Stimulated activated memory B cell treated with anti-CD40 and anti-IgM and Interleukin-4, amounts not matched to agents 10 μg/mL and 1 μg/mL and 100 μg/mL, for 72 hours (primary cell): ENCODE measurements at regions not wholly inside any gene's neighbourhood (a gene's known extent, or its start where the extent isn't known, plus 50 kb on each side); places are given as distances from the start of the nearest gene placed in this dataset.

ENCODE experiments used
- ATAC-seq: fragments of 150-1000 bp; cut with Tn5 transposase; 2 replicates; pipeline ENCODE4 v1.10.0; 2021
- H3K27ac Mint-ChIP-seq: one replicate; pipeline ENCODE4 v1.8.0; 2022; ENCODE audit warnings: mild to moderate bottlenecking, mixed read lengths
- H3K27me3 Mint-ChIP-seq: one replicate; pipeline ENCODE4 v1.8.0; 2022; ENCODE audit warnings: mixed read lengths
- H3K36me3 Mint-ChIP-seq: one replicate; pipeline ENCODE4 v1.8.0; 2022; ENCODE audit warnings: mixed read lengths
- H3K4me1 Mint-ChIP-seq: one replicate; pipeline ENCODE4 v1.8.0; 2022; ENCODE audit warnings: mixed read lengths
- H3K4me3 Mint-ChIP-seq: one replicate; pipeline ENCODE4 v1.8.0; 2022; ENCODE audit warnings: mild to moderate bottlenecking, moderate library complexity, mixed read lengths
- H3K9me3 Mint-ChIP-seq: one replicate; pipeline ENCODE4 v1.8.0; 2022; ENCODE audit warnings: mixed read lengths

DNA sequence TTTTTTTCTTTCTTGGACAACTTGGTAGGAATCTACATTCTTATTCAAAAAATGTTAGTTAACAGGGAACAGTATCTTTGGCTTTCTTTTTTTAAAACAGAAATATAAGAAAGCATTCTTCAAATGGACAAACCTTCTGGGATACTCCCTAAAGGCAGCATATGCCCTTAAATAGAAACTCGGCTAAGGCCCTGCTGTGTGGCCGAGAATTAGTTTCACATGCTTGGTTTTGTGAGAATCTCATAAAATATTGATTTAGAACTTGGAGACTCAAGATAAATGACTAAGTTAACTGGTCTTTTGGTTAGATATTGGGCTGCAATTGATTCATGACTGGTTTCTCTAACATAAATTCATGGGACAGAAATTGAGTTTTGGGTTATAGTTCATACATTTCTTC, 359.9 kb upstream of the XYLT1 start:
- ATAC-seq, result no peak

GRCh38 chr16:17829811-17830210, 359.1 kb upstream of the XYLT1 start:
- Mint-ChIP-seq H3K27me3 (no peaks in the 10 kb centered on the region), H3K27ac (no peak overlapping the region), H3K4me3 (no peak overlapping the region), H3K4me1 (no peaks in the 10 kb centered on the region), H3K36me3 (no peaks in the 10 kb centered on the region), H3K9me3 (no peaks in the 10 kb centered on the region)
- no peak for ATAC-seq

More for the DNA sequence above, 359.9 kb upstream of the XYLT1 start:
- Mint-ChIP-seq H3K27ac (no peak overlapping the region), H3K4me3 (no peak overlapping the region), H3K27me3 (no peaks in the 10 kb centered on the region), H3K9me3 (no peaks in the 10 kb centered on the region), H3K4me1 (no peaks in the 10 kb centered on the region), H3K36me3 (no peaks in the 10 kb centered on the region)

- Mint-ChIP-seq H3K4me3 (no peak overlapping the region), H3K27me3 (peaks cover 2% of the 10 kb centered on the region), H3K27ac (no peak overlapping the region), H3K4me1 (no peaks in the 10 kb centered on the region), H3K36me3 (no peaks in the 10 kb centered on the region), H3K9me3 (no peaks in the 10 kb centered on the region)
- no peak for ATAC-seq
These were observed 357.3 kb upstream of the XYLT1 start for GRCh38 chr16:17828012-17828411.

DNA sequence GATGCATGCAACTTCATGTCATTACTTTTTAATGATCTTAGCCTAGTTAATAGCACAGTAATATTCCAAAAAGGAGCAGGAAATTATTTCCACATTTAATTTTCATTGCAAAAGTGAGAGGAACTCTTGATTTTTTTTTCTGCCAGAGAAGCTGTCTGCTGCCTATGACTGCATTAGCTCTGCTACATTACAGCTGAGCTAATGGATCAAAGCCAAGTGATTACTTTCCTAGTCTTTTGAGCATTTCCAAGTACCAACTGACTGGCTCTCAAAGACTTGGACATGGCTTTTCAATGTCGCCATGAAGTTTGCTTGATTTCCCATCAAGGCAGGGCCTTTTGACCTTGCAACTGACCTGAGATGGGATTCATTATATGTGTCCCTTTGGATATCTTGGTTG, 356.6 kb upstream of the XYLT1 start:
- H3K9me3 Mint-ChIP-seq, result no peaks in the 10 kb centered on the region
- no peak overlapping the region for H3K27ac Mint-ChIP-seq
- ATAC-seq, result no peak
- H3K27me3 Mint-ChIP-seq, result peaks cover 7% of the 10 kb centered on the region
- no peaks in the 10 kb centered on the region for H3K4me1 Mint-ChIP-seq
- H3K36me3 Mint-ChIP-seq, result no peaks in the 10 kb centered on the region
- H3K4me3 Mint-ChIP-seq, result no peak overlapping the region

DNA sequence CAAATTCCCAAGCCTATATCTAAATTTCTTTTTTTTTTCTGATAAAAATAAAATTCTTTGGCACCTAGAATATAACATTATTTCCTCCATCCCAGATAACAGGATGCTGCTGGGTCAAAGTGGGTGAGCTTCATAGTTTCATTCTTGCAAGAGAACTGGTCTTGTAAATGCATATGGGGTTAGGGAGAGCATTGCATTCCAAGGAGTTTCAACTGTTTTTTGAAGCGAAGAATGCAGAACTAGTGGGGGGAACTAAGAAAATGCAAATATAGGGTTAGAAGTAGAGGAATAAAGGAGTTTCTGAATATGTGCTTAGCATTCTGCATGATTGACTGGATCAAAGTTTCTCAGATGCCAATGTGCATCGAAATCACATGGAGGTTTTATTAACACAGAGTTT, 347.2 kb upstream of the XYLT1 start:
- H3K4me3 Mint-ChIP-seq, result no peak overlapping the region
- peaks cover 13% of the 10 kb centered on the region for H3K9me3 Mint-ChIP-seq
- no peak for ATAC-seq
- H3K27ac Mint-ChIP-seq, result no peak overlapping the region
- peaks cover 4% of the 10 kb centered on the region for H3K27me3 Mint-ChIP-seq
- H3K4me1 Mint-ChIP-seq, result no peaks in the 10 kb centered on the region
- no peaks in the 10 kb centered on the region for H3K36me3 Mint-ChIP-seq

DNA sequence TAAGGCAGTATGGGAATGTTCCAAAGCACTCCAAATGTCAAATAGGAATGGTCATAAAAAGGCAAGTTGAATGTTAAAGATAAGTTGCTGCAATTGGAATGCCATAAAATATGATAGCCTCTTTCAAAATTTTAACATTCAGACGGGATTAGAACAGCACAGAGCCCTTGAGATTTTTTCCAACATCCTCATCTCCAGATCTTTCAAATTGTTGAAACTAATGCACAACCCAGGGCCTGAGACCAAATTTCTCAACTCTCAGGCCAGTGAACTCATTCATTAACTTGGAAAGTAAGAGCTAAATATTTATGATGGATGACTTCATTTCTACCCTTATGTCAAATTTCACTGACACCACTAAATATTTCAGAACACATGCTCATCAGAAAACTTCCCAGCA, 346.5 kb upstream of the XYLT1 start:
- peaks cover 13% of the 10 kb centered on the region for H3K9me3 Mint-ChIP-seq
- no peak overlapping the region for H3K27ac Mint-ChIP-seq

DNA sequence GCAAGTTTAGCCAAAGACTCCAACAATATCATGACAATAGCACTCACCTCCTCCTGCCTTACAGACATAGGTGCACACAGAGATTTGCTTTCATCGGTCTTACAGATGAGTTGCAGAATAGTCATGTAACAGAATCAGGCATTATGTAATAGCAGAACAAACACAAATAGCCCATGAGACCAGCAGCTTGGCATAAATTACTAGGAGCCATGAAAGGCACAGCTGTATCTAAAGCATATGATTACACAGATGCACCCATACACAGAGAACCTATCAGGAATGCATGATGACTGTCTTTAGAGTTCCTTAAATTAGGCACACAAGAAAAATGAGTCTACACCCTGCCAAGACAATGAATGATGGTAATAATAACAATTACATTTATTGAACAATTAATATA, 342.0 kb upstream of the XYLT1 start:
- peaks cover 4% of the 10 kb centered on the region for H3K27me3 Mint-ChIP-seq
- H3K4me1 Mint-ChIP-seq, result no peaks in the 10 kb centered on the region
- no peaks in the 10 kb centered on the region for H3K36me3 Mint-ChIP-seq
- H3K27ac Mint-ChIP-seq, result no peak overlapping the region
- peaks cover 17% of the 10 kb centered on the region for H3K9me3 Mint-ChIP-seq
- no peak for ATAC-seq
- no peak overlapping the region for H3K4me3 Mint-ChIP-seq

More for the DNA sequence above, 346.5 kb upstream of the XYLT1 start:
- Mint-ChIP-seq H3K4me1 (no peaks in the 10 kb centered on the region), H3K36me3 (no peaks in the 10 kb centered on the region), H3K4me3 (no peak overlapping the region), H3K27me3 (no peaks in the 10 kb centered on the region)
- ATAC-seq, result no peak

DNA sequence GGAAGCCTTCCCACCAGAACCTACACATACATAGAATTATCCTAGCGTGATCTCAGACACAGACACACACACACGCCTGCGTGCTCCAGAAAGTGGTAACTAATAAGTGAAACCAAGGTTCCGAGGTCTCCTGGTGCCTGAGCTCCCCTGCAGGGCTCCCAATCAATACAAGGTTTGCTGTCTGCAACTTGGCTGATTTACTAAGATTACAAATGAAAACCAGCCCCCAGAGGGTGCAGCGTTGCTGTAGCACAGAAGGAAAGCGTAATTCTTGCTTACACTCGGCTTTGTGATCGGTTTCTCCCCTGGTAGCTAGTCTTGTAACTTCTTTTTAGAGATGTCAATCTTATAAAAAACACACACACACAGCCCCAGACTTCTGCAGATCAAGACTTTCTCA, 334.1 kb upstream of the XYLT1 start:
- H3K9me3 Mint-ChIP-seq, result no peaks in the 10 kb centered on the region
- H3K36me3 Mint-ChIP-seq, result no peaks in the 10 kb centered on the region

DNA sequence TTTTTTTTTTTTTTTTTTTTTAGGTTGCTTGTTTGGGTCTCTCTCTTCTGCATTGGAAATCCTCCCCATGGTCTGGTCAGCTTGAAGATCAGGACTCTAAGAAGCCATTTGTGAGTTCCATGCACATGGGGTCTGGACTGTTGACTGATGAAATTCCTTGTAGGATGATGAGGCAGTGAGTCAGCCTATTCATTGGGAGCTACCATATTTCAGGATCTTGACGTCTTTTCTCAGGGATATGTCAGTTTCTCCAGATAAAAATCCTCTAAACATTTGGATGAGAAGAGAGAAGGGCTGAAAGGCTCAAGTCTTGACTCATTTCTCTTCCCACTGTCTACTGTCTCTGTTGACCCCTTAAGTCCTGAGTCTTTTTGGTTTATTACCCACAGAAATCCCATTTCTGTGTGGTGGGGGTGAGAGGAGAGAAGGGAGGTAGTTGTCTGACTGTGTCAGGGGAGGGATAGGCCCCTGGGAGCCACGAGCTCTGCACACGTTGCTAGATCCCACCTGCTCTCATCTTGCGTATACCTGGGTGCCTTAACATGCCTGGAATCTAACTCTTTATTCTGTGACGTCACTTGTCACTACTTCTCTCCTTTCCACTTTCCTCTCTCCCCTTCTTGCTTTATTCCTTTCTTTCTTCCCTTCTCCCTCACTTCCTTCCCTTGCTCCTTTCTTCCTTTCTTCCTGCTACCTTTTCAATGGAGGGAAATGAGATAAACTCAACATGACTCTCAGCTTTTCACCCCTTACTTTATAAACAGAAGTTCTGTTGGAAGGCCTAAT, 333.1 kb upstream of the XYLT1 start:
- H3K27ac Mint-ChIP-seq, result no peak overlapping the region
- no peaks in the 10 kb centered on the region for H3K4me1 Mint-ChIP-seq
- ATAC-seq, result no peak
- H3K27me3 Mint-ChIP-seq, result peaks cover 34% of the 10 kb centered on the region
- no peak overlapping the region for H3K4me3 Mint-ChIP-seq
- no peaks in the 10 kb centered on the region for H3K9me3 Mint-ChIP-seq
- no peaks in the 10 kb centered on the region for H3K36me3 Mint-ChIP-seq

More for the DNA sequence above, 334.1 kb upstream of the XYLT1 start:
- ATAC-seq, result no peak
- no peak overlapping the region for H3K4me3 Mint-ChIP-seq
- H3K4me1 Mint-ChIP-seq, result no peaks in the 10 kb centered on the region
- peaks cover 34% of the 10 kb centered on the region for H3K27me3 Mint-ChIP-seq
- no peak overlapping the region for H3K27ac Mint-ChIP-seq

DNA sequence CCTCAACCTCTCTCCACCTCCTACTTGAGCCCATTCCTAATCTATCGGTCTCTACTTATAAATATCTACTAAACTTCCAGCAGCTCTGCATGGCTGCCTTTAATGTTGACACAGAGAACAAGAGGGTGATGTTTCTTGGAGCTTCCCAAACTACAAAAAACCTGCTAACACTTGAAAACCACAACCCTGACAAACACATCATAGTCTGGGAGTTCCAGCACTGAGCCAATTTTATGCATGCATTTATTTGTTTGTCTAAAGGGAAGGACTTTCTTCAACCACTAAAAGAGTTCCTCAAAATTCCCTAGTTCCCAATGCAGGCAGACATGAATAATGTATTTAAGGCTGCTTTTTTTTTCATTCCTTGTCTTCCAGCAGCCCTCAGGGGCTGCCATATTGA, 331.8 kb upstream of the XYLT1 start:
- Mint-ChIP-seq H3K27ac (no peak overlapping the region), H3K36me3 (no peaks in the 10 kb centered on the region), H3K4me3 (no peak overlapping the region), H3K27me3 (peaks cover 27% of the 10 kb centered on the region), H3K9me3 (no peaks in the 10 kb centered on the region), H3K4me1 (no peaks in the 10 kb centered on the region)
- ATAC-seq, result no peak

- no peak for ATAC-seq
- Mint-ChIP-seq H3K9me3 (no peaks in the 10 kb centered on the region), H3K36me3 (no peaks in the 10 kb centered on the region), H3K27me3 (peaks cover 21% of the 10 kb centered on the region), H3K27ac (no peak overlapping the region), H3K4me1 (no peaks in the 10 kb centered on the region), H3K4me3 (no peak overlapping the region)
These were observed 330.3 kb upstream of the XYLT1 start for GRCh38 chr16:17801068-17801467.

- Mint-ChIP-seq H3K27me3 (peaks cover under 1% of the 10 kb centered on the region), H3K9me3 (no peaks in the 10 kb centered on the region), H3K4me3 (no peak overlapping the region), H3K27ac (no peak overlapping the region), H3K36me3 (no peaks in the 10 kb centered on the region), H3K4me1 (no peaks in the 10 kb centered on the region)
- no peak for ATAC-seq
These were observed 328.0 kb upstream of the XYLT1 start for GRCh38 chr16:17798716-17799115.

GRCh38 chr16:17793354-17793753, 322.6 kb upstream of the XYLT1 start:
- no peaks in the 10 kb centered on the region for H3K36me3 Mint-ChIP-seq
- no peak overlapping the region for H3K4me3 Mint-ChIP-seq
- no peak overlapping the region for H3K27ac Mint-ChIP-seq
- peaks cover 8% of the 10 kb centered on the region for H3K27me3 Mint-ChIP-seq
- H3K4me1 Mint-ChIP-seq, result no peaks in the 10 kb centered on the region
- no peak for ATAC-seq
- peaks cover 3% of the 10 kb centered on the region for H3K9me3 Mint-ChIP-seq

- H3K4me3 Mint-ChIP-seq, result no peak overlapping the region
- H3K27me3 Mint-ChIP-seq, result peaks cover 11% of the 10 kb centered on the region
- no peaks in the 10 kb centered on the region for H3K4me1 Mint-ChIP-seq
- no peak overlapping the region for H3K27ac Mint-ChIP-seq
- no peaks in the 10 kb centered on the region for H3K36me3 Mint-ChIP-seq
- no peaks in the 10 kb centered on the region for H3K9me3 Mint-ChIP-seq
- no peak for ATAC-seq
These were observed 313.3 kb upstream of the XYLT1 start for GRCh38 chr16:17784073-17784472.

GRCh38 chr16:17780181-17780580, 309.4 kb upstream of the XYLT1 start:
- no peak for ATAC-seq
- Mint-ChIP-seq H3K27me3 (peaks cover 20% of the 10 kb centered on the region), H3K27ac (no peak overlapping the region), H3K4me3 (no peak overlapping the region), H3K9me3 (peaks cover 4% of the 10 kb centered on the region), H3K4me1 (no peaks in the 10 kb centered on the region), H3K36me3 (no peaks in the 10 kb centered on the region)

GRCh38 chr16:17777408-17777863, 306.7 kb upstream of the XYLT1 start:
- H3K36me3 Mint-ChIP-seq, result no peaks in the 10 kb centered on the region
- peaks cover 4% of the 10 kb centered on the region for H3K9me3 Mint-ChIP-seq
- no peaks in the 10 kb centered on the region for H3K4me1 Mint-ChIP-seq
- H3K4me3 Mint-ChIP-seq, result no peak overlapping the region
- H3K27me3 Mint-ChIP-seq, result peaks cover 25% of the 10 kb centered on the region
- no peak overlapping the region for H3K27ac Mint-ChIP-seq
- no peak for ATAC-seq
